Omental fat pad (tissue), 3 donors: ENCODE measurements at regions not wholly inside any gene's neighbourhood (a gene's known extent, or its start where the extent isn't known, plus 50 kb on each side); places are given as distances from the start of the nearest gene placed in this dataset.

Experiments used
- ATAC-seq: fragments of 150-250 bp; one replicate; pipeline ENCODE4 v1.9.1; 2016; ENCODE audit warnings: mild to moderate bottlenecking, moderate library complexity; ENCODE audit not compliant: low FRiP score
- DNase-seq: peaks from one replicate; pipeline ENCODE4 v3.0.0-alpha.2; 2019; ENCODE audit warnings: low spot score
- CTCF ChIP-seq, 3 donors: fragments of 450-650 bp; IDR thresholded peaks; one replicate each; pipeline ENCODE4 v1.5.1; 2016 to 2017; ENCODE audit warnings: antibody characterized with exemption in 3 of 3, mild to moderate bottlenecking in 3 of 3, moderate library complexity in 2 of 3

- DNase-seq = no peak
- ATAC-seq = no peak
These were observed 362.0 kb downstream of the IRX1 start for GRCh38 chr5:3957658-3958057.

GRCh38 chr5:3958389-3958788 lies 362.8 kb downstream of the IRX1 start:
- ATAC-seq (no peak), DNase-seq (no peak)
- no peak for TF ChIP-seq CTCF (IDR thresholded peaks at IDR 0.05)

More at GRCh38 chr5:3957658-3958057, 362.0 kb downstream of the IRX1 start:
- no peak for TF ChIP-seq CTCF (IDR thresholded peaks at IDR 0.05)

- DNase-seq (no peak), ATAC-seq (no peak)
- no peak for TF ChIP-seq CTCF (IDR thresholded peaks at IDR 0.05)
These were observed 366.5 kb downstream of the IRX1 start for GRCh38 chr5:3962113-3962512.

GRCh38 chr5:3963652-3964051 lies 368.0 kb downstream of the IRX1 start:
- DNase-seq (no peak), ATAC-seq (no peak)
- no peak for TF ChIP-seq CTCF (IDR thresholded peaks at IDR 0.05)

- ATAC-seq (no peak), DNase-seq (no peak)
- TF ChIP-seq CTCF (IDR thresholded peaks at IDR 0.05) = no peak
These were observed 384.5 kb downstream of the IRX1 start for GRCh38 chr5:3980156-3980555.

- TF ChIP-seq CTCF (IDR thresholded peaks at IDR 0.05) = no peak
- no peak for ATAC-seq
These were observed 392.2 kb downstream of the IRX1 start for GRCh38 chr5:3987867-3988266.

GRCh38 chr5:3993856-3994473 lies 398.3 kb downstream of the IRX1 start:
- no peak for DNase-seq

More at GRCh38 chr5:3987867-3988266, 392.2 kb downstream of the IRX1 start:
- DNase-seq = no peak

More at GRCh38 chr5:3993856-3994473, 398.3 kb downstream of the IRX1 start:
- TF ChIP-seq CTCF (IDR thresholded peaks at IDR 0.05) = no peak
- ATAC-seq = no peak
